Activated B cell treated with CpG ODN at 0.5 μM for 24 hours (primary cell): ENCODE measurements at regions not wholly inside any gene's neighbourhood (a gene's known extent, or its start where the extent isn't known, plus 50 kb on each side); places are given as distances from the start of the nearest gene placed in this dataset.

Experiments used
- ATAC-seq: fragments of 200-7000 bp; cut with Tn5 transposase; one replicate; pipeline ENCODE4 v1.10.0; 2021; ENCODE audit warnings: low read depth, mild to moderate bottlenecking, moderate library complexity
- CTCF ChIA-PET: fragments of 350-600 bp; sonication (Branson Sonifier 250); formaldehyde crosslinking; loops from one replicate; lab custom pipeline; 2021; ENCODE audit warnings: antibody characterized with exemption; lab: Charles Lee
- POLR2A ChIA-PET: fragments of 350-600 bp; sonication (Branson Sonifier 250); formaldehyde crosslinking; loops from one replicate; lab custom pipeline; 2021; ENCODE audit warnings: antibody characterized with exemption; lab: Charles Lee
- DNase-seq: peaks from one replicate; pipeline ENCODE4 v3.0.0; 2022
- H3K27ac Mint-ChIP-seq: one replicate; pipeline ENCODE4 v1.8.0; 2020; ENCODE audit warnings: mixed read lengths
- H3K27me3 Mint-ChIP-seq: one replicate; pipeline ENCODE4 v1.8.0; 2021; ENCODE audit warnings: mixed read lengths
- H3K36me3 Mint-ChIP-seq: one replicate; pipeline ENCODE4 v1.8.0; 2021; ENCODE audit warnings: low read depth, mixed read lengths
- H3K4me1 Mint-ChIP-seq: one replicate; pipeline ENCODE4 v1.8.0; 2021; ENCODE audit warnings: mixed read lengths
- H3K4me3 Mint-ChIP-seq: one replicate; pipeline ENCODE4 v1.8.0; 2020; ENCODE audit warnings: mild to moderate bottlenecking, mixed read lengths
- H3K9me3 Mint-ChIP-seq: one replicate; pipeline ENCODE4 v1.8.0; 2020; ENCODE audit warnings: mixed read lengths
- intact Hi-C: fragments of 100-400 bp; cut with micrococcal nuclease; formaldehyde crosslinking; loops from one replicate; pipeline ENCODE4 v1.15.1; 2024
- TF ChIP-seq, protein P1 (sequence below): fragments of 200-600 bp; IDR thresholded peaks from one replicate; pipeline ENCODE4 v1.8.0; 2022; ENCODE audit warnings: antibody characterized with exemption, mild to moderate bottlenecking

DNA sequence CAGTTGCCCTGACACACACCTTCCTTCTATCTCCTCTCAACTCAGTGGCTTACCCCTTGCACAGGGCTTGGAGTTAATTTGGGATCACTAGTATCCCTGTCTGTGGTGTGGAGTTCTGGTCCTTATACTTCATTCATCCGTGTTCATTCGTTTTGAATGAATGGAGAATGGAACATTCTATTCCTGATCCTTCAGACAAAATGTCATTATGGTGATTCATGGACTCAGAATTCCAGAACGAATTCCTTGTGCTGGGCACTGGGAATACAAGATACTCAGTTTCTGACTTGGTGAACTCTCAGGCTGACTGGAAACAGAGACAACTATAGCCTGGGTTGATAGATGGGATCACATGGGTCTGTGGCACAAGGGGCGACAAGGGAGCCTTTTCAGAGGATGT is 49.9 kb upstream of the TRABD2B start:
- no peaks in the 10 kb centered on the region for H3K4me1 Mint-ChIP-seq
- intact Hi-C loops = no loop called here
- DNase-seq = no peak
- ChIA-PET POLR2A (no interaction called here), CTCF (no interaction called here)
- H3K4me3 Mint-ChIP-seq = no peak overlapping the region
- H3K9me3 Mint-ChIP-seq = no peaks in the 10 kb centered on the region
- TF ChIP-seq, protein P1, sequence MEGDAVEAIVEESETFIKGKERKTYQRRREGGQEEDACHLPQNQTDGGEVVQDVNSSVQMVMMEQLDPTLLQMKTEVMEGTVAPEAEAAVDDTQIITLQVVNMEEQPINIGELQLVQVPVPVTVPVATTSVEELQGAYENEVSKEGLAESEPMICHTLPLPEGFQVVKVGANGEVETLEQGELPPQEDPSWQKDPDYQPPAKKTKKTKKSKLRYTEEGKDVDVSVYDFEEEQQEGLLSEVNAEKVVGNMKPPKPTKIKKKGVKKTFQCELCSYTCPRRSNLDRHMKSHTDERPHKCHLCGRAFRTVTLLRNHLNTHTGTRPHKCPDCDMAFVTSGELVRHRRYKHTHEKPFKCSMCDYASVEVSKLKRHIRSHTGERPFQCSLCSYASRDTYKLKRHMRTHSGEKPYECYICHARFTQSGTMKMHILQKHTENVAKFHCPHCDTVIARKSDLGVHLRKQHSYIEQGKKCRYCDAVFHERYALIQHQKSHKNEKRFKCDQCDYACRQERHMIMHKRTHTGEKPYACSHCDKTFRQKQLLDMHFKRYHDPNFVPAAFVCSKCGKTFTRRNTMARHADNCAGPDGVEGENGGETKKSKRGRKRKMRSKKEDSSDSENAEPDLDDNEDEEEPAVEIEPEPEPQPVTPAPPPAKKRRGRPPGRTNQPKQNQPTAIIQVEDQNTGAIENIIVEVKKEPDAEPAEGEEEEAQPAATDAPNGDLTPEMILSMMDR = no peak
- H3K27me3 Mint-ChIP-seq = peaks cover 14% of the 10 kb centered on the region
- H3K36me3 Mint-ChIP-seq = no peaks in the 10 kb centered on the region
- no peak overlapping the region for H3K27ac Mint-ChIP-seq
- ATAC-seq = no peak
